GM21360 (cell line): ENCODE measurements at regions not wholly inside any gene's neighbourhood (a gene's known extent, or its start where the extent isn't known, plus 50 kb on each side); places are given as distances from the start of the nearest gene placed in this dataset.

ENCODE experiments used
- ATAC-seq: cut with Tn5 transposase; IDR thresholded peaks from one replicate; pipeline ENCODE4 v1.9.1; 2021; ENCODE audit warnings: mild to moderate bottlenecking, moderate library complexity; ENCODE audit not compliant: unreplicated experiment

GRCh38 chr4:148778980-148779675 lies 336.9 kb upstream of the NR3C2 start:
- no peak for ATAC-seq

GRCh38 chr4:148776941-148777340 lies 334.7 kb upstream of the NR3C2 start:
- ATAC-seq: no peak

- no peak for ATAC-seq
These were observed 331.9 kb upstream of the NR3C2 start for GRCh38 chr4:148774134-148774533.

DNA sequence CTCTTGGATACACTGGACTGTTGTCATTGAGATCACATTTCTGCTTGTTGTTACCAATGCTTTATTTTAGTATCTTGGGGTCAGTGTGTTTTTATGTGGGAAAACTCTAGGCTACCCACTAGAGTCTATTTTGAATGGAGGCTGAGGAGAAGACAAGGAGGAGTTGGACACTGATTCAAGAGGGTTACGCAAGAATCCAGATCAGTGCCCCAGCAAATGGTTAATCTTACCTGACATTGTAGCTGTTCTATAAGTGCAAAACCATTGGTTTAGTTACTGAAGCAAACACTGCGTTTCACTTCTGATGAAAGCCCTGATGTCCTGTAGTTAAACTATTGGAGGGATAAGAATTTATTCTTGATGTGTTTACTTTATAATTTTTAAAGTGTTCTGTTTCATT lies 331.1 kb upstream of the NR3C2 start:
- ATAC-seq: no peak

GRCh38 chr4:148770848-148771247 lies 328.6 kb upstream of the NR3C2 start:
- ATAC-seq: no peak

- ATAC-seq: no peak
These were observed 328.2 kb upstream of the NR3C2 start for GRCh38 chr4:148770377-148770776.

DNA sequence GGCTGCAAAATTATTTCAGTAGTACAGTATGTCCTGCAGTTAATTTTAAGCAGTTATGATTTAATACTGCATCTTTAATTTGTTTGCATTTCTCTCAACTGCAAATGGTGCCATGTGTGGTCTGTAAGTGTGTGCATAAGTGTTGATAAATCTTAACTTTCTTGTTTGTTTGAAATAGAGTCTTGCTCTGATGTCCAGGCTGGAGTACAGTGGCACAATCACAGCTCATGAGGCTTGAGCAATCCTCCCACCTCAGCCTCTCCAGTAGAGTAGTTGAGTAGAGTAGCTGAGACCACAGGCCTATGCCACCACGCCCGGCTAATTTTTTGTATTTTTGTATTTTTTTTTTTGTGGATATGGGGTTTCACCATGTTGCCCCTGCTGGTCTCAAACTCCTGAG lies 322.5 kb upstream of the NR3C2 start:
- no peak for ATAC-seq

DNA sequence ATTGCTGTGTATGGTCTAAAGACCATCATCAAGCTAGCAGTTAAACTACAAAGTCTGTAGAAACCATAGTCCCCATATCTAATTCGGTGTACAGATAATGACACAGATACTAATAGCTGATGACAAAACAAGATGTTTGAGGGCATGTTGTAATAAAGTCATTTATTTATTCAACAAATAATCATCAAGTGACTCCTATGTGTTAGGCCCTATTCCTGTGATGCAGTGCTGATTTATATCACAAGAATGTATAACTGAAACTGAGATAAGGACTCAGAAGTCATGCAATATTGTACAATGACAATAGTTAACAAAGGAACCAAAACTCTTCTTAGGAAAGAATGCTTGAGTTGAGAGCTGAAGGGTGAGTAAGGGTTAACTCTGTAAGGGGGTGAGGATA lies 315.0 kb upstream of the NR3C2 start:
- ATAC-seq: no peak

- ATAC-seq: no peak
These were observed 307.2 kb upstream of the NR3C2 start for GRCh38 chr4:148749403-148749802.

- ATAC-seq: no peak
These were observed 305.6 kb upstream of the NR3C2 start for GRCh38 chr4:148747721-148748268.

DNA sequence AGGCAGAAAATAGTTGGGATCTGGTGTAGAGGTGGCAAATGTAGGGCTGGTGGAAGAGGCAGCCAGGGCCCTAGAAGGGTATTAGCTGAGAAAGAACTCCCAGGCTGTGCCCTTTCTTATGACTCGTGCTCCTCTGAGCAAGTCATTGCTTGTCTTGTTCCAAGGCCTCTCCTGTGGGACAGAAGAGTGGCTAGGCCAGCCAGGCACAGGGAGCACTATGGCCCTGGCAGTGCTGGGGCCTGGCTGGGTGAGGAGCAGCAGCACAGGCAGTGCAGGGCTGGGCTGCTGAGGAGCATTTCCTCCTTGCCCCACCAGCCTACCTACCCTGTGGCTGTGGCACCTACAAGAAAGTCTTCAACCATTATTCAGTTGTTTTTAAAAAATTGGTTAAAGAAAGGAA lies 298.5 kb upstream of the NR3C2 start:
- no peak for ATAC-seq

- ATAC-seq: no peak
These were observed 295.0 kb upstream of the NR3C2 start for GRCh38 chr4:148737061-148737770.

DNA sequence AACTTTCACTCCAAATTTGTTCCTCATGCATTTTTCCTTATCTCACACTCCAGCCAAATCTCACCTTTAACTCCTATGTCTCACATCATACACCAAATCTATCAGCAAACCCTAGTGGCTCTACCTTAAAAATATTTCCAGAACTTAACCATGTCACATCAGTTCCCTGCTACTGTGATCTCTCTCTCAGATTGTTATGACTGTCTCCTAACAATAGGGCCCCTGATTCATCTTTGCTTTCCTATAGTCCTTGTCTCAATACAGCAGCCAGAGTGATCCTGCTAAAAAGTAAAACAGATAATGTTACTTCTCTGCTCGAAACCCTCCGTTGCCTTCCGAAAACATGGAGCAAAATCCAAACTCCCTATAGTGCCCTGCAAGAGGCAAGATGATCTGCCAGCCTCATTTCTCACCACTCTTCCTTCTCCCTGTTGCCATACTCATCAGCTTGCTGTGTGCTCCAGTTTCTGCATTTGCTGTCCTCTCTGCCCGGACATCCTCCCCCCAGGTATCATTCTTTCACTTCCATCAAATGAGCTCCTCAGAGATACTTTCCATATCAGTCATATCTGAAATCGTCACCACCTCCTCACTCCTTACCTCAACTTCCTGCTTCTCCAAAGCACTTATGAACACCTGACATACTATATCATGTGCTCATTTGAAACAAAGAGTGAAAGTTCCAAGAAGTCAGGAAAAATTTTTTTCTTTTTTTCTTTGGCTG lies 293.4 kb upstream of the NR3C2 start:
- ATAC-seq: peak; percentile 92

DNA sequence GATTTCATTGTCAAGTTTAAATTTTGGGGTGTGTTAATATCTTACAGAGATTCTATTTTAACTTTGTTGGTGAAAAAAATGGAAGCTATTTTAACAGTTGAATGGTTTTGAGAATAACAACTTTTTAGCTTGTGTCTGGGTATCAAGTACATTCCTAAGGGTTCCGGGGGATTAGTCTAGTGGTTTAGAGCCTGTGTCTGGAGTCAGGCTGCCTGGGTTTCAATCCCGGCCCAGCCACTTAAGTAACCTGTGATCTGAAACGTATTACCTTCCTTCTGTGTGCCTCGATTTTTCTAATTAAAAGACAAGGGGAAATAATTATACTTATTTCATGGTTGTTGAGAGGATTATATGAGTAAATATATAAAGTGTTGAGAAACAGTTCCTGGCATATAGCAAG lies 288.6 kb upstream of the NR3C2 start:
- no peak for ATAC-seq

GRCh38 chr4:148730082-148730640 lies 287.9 kb upstream of the NR3C2 start:
- no peak for ATAC-seq

DNA sequence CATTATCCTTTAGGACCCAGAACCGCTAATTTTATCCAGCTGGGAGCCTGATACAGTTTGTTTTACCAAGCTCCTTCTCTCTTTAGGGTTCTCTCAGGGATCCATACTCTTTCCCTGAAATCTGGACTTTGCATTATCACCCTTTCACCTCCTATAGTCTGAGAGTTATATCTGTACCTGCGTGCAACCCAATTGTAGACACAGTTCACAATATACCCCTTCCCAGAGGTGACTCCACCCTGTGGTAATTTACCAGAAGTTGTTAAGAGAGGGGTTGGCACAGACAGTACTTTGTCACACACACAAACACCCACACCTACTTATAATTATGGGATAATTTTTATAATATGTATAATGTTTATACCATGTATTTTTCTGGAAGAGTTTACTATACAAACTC lies 275.8 kb upstream of the NR3C2 start:
- ATAC-seq: no peak

DNA sequence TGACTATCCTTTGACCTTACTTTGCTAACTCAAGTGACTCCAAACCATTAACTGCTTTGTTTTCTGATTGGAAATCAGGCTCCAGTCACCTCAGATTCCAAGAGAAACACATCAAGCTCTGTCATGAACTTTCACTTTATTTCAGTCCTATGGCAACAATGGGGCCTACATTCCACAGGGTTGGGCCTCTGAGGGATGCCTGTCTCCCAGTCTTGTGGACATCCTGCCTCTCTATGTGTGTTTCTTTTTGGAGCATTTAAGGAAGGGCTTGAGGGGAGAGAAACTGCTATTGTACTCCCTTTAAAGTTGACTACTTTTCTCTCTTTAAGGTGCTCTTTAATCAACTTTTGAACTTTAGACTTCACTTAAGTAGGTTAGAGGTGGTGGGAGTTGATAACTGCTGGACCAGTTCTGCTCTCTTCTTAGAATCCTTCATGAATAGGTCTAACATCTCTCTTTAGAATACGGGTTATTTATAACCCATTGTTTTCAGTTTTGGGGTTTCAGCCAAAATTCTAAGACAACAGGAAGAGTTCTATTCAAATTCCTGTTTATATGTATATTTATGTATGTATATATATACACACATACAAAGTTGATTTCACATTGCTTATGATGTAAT lies 274.3 kb upstream of the NR3C2 start:
- no peak for ATAC-seq

DNA sequence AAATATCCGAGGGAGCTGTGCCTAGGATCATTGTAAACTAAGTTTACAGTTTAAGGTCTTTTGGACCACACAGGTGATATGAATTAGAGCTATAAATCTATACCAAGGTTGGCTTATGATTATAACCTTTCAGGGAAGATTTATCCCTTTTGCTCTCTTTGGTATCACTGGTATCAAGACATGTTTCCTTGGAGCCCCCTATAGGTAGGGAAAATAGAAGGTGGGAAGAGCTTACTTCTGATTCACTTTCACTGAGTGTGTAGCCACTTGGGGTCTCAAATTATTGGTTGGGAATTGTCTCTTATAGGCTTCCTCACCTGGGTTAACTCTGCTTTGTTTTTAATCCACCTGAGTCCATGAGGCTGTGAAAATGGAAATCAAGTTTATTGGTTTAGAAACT lies 262.1 kb upstream of the NR3C2 start:
- ATAC-seq: no peak

DNA sequence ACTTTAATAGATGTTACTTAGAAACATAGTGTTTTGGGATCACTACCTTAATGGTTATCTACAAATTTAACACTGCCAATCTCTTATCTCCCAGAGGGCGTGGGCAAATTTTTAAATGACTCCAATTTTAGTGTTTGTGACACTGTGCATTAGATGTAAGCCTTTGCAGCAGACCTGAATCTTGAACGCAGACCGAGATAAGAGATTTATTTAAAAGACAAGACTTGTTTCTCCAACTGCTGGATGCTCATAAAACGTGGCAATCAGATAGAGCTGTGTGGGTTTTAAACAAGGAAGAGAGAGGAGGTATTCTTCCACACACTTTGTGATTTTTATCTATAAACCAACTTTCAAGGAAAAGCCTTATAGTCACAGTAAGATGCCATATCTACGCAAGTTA lies 252.5 kb upstream of the NR3C2 start:
- no peak for ATAC-seq

DNA sequence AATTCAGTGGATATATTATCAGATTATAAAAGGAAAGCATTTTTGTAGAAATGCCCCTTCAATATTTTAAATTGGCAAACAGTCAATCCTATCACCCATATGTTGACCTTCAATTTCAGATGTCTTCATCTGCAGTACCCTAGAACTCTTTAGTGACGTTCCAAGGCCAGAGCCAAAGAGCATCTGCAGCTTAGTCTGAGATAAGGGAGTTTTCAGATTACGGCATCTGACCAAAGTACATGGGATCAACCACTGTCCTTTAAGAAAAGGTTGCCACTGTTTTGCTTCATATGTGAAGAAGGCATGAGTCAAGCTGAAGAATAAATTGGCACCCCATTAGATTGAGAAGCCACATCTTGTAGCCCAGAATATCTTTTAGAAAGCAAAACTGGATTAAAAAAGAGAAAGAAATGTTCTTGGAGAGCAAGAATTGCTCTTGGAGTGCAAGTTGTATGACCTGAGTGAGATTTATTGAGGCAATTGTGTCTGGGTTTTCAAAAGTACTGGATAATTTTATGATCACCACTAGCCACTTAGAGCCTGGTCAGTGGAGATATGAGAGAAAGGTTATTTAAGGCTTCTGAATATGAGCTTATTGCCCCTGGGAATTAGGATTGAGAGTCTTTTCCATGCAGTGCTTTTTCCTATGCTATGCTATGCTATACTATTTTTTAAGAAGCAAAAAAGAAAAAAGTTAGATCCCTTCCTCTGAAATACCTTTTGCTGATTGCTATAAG lies 251.9 kb upstream of the NR3C2 start:
- ATAC-seq: no peak
